GM21786 (cell line): ENCODE measurements at regions not wholly inside any gene's neighbourhood (a gene's known extent, or its start where the extent isn't known, plus 50 kb on each side); places are given as distances from the start of the nearest gene placed in this dataset.
"Not testable (repeated sequence)": the region's sequence is repeated elsewhere in the genome, so short reads cannot be mapped to it uniquely, and the experiment has no call there.

ENCODE experiments used
- ATAC-seq: cut with Tn5 transposase; IDR thresholded peaks from one replicate; pipeline ENCODE4 v1.9.1; 2021; ENCODE audit not compliant: unreplicated experiment

DNA sequence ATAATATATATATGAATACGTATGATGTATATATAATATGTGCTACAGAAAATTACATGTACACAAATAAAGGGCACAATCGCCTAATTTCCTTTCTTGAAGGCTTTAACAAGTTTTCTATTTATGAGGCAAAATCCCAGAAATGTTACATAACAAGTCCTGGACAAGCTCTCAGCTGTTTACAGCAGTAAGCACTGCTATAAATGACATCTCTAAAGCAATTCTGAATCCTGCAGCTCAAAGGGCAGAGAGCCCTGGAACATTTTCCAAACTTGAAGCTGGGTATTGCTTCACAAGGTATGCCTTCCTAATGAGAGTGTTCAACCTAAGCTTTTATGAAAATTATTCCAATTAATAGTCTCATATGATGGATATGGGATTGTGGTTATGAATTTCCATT, 222.3 kb upstream of the GCFC2 start:
- ATAC-seq: no peak

DNA sequence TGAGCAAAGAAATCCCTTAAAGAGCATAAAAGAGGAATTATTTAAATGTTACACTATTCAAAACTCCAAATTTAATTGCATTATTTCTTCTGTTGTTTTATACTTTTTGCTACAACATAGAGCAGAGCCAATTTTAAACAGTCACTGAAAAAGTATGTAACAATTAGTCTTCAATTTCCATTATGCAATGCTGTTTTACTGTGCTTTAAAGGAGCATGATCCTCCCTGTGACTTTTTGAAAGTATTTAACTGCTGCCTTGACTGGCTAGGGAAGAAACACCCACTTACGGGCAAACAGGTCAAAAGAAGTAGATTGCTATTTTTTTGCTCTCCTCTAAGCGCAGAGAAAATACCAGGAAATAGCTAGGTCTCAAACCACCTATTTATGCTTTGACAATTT, 217.4 kb upstream of the GCFC2 start:
- no peak for ATAC-seq

DNA sequence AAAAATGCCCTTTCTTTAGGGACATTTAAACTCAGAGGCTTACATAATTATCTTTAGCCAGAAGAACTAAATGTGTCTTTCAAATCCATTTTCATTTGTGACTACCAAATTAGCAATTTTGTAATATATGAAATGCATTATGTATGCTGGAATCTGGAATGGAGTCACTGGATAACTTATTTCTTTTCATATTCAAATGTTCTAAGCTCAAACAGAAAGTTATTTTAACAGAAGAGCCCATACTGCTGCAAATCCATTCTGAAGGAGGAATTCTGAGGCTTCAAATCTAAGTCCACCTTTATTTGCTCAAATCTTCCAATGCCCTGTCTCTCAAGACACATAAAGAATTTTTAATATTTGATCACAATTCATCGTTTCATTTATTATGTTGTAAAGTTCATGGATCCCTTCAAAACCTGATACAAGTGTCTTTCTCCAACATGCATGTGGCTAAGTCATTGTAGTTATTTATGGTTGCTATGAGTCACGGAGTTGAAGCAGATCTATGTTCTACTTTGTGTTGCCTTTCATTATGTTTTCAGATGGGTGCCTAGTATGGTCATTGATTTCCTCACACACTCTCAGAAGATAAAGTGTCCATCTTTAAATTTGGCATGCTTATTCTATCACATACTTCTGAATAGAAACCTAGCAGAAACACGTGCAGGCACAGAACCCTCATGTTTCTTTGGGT, 214.8 kb upstream of the GCFC2 start:
- ATAC-seq: no peak

DNA sequence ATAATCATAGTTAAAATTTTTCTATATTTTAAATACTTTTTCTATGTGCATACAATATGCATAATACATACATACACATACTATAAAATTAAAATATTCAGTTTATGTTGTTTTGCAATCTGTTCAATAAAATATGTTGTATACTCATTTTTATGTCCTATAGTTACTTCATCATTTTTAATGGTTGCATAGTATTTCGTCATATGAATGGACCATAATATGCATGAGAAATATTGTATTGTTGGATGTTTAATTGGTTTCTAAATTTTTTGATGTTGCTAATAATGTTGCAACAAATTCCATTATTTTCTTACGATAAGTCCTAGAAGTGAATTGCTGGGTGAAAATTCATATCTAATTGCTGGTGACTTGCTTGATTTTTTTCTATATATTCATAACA, 211.5 kb upstream of the GCFC2 start:
- ATAC-seq: no peak

DNA sequence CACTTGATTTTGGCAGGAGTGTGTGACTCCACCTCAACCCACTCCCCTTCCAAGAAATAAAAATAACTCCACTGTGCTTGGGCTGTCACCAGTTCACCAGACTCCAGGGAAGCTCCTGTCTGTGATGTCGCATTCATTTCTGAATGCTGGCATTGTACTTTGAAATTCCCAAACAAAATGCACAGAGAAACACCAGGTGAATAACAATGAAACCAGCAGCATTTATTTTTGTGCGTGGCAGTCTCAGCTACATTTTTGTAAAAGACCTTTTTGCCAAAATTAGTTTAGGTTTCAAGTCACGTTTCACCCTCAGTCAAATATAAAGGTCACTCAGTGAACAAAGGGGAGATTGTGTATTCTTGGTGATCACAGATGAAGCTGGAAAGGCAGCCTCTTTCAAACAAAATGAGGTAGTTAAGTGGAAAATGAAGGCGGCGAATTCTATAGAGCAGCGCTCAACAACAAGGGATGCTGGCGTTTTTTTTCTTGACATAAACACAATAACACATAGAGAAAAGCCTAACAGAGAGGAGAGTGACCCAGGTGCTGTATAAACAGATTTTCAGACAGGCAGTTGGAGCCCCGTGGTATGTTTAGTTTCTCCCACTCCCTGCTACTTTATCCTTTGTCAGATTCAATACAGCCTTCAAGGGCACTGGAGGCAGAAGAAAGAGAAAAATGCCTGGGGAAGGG, 210.3 kb upstream of the GCFC2 start:
- no peak for ATAC-seq

DNA sequence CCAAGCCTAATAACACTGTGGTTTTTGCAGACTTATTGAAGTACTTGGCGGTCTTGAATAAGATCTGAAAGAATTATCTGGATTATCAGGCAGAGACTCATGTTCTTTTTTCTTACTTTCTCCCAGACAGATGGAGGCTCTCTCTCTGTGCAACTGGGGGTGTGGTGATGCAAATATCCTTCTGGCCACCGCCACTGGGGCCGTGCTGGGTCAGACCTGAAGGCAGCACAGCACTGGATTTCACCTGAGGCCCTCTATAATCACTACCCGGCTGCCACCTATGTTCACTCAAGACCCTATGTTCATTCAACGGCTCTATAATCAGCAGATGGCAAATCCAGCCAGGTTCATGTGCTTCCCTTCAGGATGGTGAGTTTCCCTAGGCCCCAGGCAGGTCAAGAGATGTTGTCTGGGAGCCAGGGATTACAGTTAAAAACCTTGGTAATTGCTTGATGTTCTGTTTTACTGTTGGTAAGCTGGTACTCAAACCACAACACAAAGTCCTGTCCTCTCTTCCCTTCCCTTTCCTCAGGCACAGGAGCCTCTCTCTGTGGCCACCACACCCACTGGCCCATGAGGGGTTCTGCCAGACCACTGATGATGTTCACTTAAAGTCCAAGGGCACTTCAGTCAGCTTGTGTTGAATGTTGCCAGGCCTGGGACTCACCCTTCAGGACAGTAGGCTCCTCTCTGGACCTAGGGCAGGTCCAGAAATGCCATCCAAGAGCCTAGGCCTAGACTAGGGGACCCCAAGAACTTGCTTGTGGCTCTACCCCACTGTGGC, 205.3 kb upstream of the GCFC2 start:
- no peak for ATAC-seq

DNA sequence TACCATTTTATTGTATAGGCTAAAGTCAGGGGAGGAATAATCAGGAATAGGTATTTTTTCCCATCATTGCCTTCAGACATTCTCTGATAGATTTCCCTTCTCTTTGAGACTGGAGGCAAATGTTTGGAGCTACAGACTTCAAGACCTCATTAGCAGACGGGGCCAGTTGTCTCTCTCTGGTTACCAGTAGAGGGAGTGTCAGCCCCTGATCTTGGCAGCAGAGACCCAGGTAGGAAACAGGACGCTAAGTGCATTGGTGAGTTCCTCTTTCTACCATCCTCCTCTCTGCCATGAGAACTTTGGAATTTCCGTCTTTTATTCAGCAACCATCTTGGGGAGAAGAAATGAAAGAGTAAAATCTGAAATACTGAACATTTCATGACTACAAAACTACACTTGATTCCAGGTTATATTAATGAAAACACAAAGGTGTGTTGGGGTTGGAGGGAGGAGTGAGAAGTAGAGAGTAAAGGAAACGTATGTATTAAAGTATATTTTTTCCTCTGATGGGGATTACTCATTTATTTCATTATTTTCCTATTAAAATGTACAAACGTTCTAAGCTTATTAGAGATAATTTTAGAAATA, 186.2 kb upstream of the GCFC2 start:
- ATAC-seq: peak; percentile 83

DNA sequence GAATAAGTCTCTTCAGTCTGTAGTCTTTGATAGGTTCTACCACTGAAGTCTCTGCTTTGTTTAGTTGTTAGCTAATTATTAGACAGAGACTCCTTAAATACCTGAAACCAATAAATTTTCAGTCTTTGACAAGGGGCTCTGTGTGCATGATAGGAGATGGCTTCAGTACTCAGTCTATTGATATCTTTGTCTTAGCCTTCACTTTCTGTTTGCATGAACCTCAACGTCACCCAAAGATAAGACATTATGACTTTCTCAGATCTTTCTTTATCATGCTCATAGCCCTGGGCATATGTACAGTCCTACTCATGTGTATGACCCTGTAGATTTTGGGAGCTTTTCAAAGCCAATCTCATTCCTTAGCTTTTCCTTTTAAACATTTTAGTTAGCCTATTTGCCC, 183.5 kb upstream of the GCFC2 start:
- ATAC-seq: peak; percentile 59

DNA sequence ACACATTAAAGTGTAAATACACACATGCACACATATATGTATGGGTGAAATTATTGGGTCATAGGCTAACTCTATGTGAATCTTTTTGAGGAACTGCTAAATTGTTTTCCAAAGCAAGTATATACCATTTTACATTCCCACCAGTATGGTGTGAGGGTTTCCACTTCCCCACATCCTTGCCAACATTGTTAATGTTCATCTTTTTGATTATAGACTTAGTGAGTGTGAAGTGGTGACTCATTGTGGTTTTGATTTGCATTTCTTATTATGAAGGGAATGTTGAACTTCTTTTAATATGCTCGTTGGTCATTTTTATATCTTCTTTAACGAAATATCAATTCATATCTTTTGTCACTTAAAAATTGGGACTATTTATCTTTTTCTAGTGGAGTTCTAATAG, 181.8 kb upstream of the GCFC2 start:
- ATAC-seq: no peak

DNA sequence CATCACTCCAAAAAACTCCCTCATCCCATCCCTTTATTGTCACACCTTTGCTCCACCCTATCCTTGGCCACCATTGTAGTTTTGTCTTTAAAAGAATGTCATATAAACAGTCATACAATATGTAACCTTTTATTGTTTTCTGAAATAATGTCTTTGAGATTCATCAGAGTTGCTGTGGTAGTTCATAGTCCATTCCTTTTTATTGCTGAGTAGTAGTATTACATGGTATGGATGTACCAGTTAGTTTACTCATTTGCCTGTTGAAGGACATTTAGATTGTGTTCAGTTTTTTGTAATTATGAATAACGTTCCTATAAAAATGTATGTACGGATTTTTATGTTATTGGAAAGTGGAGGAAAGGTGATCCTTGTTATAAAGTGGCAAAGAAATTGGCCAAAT, 171.8 kb upstream of the GCFC2 start:
- no peak for ATAC-seq

DNA sequence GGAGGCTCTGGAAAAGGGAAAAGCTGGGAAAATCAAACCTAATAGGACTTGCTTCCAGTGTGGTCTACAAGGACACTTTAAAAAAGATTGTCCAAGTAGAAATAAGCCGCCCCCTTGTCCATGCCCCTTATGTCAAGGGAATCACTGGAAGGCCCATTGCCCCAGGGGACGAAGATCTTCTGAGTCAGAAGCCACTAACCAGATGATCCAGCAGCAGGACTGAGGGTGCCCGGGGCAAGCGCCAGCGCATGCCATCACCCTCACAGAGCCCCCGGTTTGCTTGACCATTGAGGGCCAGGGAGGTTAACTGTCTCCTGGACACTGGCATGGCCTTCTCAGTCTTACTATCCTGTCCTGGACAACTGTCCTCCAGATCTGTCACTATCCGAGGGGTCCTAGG, 164.9 kb upstream of the GCFC2 start:
- ATAC-seq: not testable (repeated sequence)

DNA sequence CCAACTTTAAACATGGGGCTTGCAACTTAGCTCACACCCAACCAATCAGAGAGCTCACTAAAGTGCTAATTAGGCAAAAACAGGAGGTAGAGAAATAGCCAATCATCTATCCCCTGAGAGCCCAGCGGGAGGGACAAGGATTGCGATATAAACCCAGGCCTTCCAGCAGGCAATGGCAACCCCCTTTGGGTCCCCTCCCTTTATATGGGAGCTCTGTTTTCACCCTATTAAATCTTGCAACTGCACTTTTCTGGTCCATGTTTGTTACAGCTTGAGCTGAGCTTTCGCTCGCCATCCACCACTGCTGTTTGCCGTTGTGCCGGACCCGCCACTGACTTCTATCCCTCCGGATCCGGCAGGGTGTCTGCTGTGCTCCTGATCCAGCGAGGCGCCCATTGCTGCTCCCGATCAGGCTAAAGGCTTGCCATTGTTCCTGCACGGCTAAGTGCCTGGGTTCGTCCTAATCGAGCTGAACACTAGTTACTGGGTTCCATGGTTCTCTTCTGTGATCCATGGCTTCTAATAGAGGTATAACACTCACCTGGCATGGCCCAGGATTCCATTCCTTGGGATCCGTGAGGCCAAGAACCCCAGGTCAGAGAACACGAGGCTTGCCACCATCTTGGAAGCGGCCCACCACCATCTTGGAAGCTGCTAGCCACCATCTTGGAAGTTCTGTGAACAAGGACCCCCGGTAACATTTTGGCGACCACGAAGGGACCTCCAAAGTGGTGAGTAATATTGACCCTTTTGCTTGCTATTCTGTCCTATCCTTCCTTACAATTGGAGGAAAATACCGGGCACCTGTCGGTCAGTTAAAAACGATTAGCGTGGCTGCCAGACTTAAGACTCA, 161.3 kb upstream of the GCFC2 start:
- ATAC-seq: not testable (repeated sequence)

DNA sequence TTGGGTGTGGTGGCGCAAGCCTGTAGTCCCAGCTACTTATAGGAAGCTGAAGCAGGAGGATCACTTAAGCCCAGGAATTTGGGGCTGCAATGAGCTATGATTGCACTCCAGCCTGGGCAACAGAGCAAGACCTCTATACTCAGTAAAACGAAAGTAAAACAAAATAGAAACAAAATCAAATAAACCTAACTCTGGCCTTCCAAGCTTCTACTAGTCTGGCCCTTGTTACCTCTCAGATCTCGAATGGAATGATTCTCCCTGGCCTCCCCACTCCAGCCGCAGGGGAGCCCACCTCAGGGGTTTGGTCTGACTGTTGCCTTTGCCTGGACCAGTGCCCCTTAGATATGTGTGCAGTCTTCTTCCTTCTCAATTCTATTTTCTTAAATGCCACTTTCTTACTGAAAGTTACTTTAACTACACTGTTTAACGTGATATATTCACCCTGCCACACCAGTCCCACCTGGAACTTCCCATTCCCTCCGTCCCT, 160.0 kb upstream of the GCFC2 start:
- ATAC-seq: peak; percentile 61

DNA sequence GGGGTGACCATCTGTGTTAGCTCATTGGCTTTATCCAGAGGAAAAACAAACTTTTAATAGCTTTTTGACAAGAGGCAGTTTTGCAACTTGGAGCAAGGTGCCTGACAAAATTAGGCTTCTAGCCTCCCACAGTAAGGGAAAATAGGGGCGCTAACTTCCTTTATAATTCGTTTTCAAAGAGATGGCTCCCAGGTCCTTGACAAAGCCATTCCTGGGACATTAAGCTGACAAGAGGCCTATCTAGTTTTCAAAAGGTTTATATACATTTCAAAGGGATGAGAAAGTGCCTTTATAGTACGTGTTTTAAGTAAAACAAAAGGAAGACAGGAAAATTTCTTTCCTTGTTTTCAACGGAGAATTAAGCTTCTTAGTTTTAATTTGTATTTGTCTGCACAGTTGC, 159.4 kb upstream of the GCFC2 start:
- no peak for ATAC-seq

DNA sequence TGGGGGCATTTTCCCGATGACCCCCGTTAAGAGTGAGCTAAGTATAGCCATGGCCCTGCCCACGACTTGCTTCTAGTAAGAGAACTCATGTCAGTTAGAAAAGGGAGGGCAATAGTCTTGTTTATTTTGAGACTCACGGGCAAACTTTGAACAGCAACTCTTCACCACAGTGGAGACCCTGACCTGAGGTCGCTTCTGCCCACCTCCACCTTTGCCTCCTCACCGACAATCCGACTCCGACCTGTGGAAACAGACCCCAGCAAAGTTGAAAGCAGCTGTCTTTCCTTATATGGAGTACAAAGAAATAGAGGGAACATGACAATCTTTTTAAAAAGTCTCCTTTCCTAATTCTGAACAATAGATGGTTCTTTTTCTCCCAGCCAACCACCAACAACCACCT, 155.0 kb upstream of the GCFC2 start:
- no peak for ATAC-seq

DNA sequence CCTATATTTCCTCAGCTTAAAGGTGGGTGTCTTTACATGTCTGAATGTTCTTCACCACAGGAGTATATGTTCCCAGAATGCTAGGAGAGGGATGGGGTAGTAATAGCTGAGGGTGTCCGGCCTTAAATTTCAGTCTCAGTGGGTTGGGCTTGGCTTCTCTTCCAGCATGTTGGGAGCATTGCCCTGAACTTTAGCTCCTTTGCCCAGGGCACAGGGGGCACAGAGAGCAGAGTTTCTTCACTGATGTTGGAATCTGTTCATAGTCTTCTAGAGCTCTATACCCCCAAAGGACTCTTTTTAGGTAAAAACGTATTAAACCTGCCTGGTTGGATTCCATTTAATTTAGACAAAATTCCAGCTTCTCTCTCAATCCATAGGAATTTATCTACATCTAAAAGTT, 154.4 kb upstream of the GCFC2 start:
- no peak for ATAC-seq

DNA sequence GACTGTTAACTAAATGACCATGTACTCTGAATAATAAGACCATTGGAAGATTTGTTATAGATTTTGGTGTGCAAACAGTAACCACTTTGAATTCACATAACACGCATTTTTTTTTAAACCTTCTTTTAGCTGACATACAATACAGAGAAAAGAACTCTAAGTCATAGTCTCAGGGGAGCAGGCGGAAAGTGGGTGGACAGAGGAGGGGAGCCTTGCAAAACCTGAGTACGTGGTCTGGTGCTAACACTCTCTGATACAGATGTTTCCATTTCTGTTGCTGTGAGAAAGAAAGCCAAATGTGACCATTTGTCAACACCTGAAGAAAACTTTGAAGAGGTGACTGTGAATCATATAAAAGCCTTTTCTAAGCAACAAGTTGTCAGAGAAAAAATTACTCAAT, 151.8 kb upstream of the GCFC2 start:
- no peak for ATAC-seq

DNA sequence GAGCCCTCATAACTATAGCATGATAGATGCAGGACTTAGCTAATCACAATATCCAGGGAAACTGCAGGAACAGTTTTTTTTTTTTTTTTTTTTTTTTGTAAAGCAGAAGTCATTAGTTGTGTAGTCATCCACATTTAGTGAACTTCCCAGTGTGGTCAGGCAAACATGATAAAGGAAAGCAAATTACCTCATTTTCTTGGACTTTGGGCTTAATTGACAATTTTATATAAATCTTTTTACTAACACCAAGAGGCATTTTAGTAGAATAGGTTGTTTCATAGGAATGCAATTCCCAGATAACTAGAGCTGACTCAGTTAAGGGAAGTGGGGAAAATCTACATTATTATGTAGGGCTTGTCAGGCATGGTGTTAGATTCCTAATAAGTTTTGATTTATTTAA, 142.7 kb upstream of the GCFC2 start:
- no peak for ATAC-seq

DNA sequence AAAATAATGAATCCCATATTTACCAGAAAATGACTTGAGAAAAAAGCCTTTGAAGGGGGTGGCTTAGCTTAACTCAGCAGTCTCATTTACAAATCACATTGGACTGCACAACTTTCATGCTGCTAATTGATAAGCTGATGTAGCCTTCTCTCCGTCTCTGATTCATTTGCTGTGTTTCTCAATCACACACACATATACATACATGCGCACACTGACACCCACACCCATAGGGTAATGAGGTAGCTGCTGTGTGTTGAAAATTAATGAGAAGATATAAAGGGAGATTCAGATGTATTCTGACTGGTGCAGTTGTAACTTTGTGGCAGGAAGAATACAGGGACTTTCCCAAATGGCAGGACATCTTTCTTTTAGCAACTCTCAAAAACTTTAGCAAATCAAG, 141.9 kb upstream of the GCFC2 start:
- no peak for ATAC-seq

DNA sequence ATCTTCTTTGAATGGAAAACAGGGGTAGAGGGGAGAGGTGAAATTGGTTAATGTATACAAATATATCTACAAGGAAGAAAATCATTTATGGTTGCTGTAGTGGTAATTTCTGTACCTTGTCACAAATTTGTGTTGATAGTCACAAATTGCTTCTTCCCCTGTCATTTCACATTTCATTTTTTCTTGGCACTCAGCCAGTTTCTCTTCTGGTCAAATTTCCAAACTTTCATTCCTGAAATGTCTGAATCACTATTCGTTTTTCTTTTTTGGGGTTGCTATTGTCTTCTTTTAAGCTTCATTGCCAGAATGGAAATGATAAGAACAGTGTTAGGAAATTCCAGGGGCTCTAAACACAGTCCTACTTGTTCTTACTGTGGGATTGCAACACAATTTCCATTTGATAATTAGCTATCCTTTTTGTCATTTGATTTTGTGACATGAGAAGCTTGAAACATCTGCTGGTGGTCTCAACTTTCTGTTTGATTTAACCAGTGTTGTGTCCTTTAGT, 136.0 kb upstream of the GCFC2 start:
- no peak for ATAC-seq
